ENCODE measurements at regions not wholly inside any gene's neighbourhood (a gene's known extent, or its start where the extent isn't known, plus 50 kb on each side); places are given as distances from the start of the nearest gene placed in this dataset.
A peak's percentile ranks its signal among the peaks of the same experiment; 100 is the strongest.

DNA sequence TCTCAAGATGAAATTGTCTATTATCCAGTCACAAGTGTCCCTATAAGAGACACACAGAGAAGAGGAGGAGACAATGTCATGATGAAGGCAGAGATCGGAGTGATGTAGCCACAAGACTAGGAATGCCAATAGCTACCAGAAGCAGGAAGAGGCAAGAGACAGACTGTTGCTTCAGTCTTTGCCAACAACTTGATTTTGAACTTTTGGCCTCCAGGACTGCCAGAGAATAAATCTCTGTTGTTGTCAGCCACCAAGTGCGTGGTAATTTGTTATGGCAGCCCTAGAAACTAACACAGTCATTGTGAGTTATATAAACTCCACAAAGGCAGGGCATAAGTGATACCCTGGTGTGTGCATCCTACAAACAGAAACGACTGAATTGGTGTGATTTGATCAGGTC lies 517.0 kb downstream of the BTBD3 start:
- Histone ChIP-seq H3K9me3 (ENCODE audit: low read depth) (no peaks in the 10 kb centered on the region), H3K4me2 (peak overlapping the region; percentile 40), H3K79me2 (no peaks in the 10 kb centered on the region), H2AFZ (no peak overlapping the region), H4K20me1 (ENCODE audit: insufficient read depth, poor library complexity, severe bottlenecking) (no peaks in the 10 kb centered on the region), H3K4me1 (ENCODE audit: insufficient read depth) (peaks cover 15% of the 10 kb centered on the region), H3K36me3 (replicated peaks; ENCODE audit: insufficient read depth, low read depth) (no peaks in the 10 kb centered on the region), H3K27ac (peak overlapping the region; percentile 85), H3K4me3 (no peak overlapping the region), H3K27me3 (no peaks in the 10 kb centered on the region), H3K9me2 (replicated peaks; ENCODE audit: insufficient read depth) (no peaks in the 10 kb centered on the region)
- no peak for TF ChIP-seq EZH2phosphoT487 (IDR thresholded peaks at IDR 0.05; ENCODE audit: low read depth, severe bottlenecking, unreplicated experiment)
- TF ChIP-seq CTCF (IDR thresholded peaks at IDR 0.05; ENCODE audit: poor library complexity) = no peak
- no peak for TF ChIP-seq EZH2 (IDR thresholded peaks at IDR 0.05; ENCODE audit: borderline replicate concordance)
- WGBS (ENCODE audit: low lambda C conversion rate, missing lambda C conversion rate) = 76% methylated on average over 3 of the region's 3 CpGs
- no peak for DNase-seq (ENCODE audit: low spot score)

DNA sequence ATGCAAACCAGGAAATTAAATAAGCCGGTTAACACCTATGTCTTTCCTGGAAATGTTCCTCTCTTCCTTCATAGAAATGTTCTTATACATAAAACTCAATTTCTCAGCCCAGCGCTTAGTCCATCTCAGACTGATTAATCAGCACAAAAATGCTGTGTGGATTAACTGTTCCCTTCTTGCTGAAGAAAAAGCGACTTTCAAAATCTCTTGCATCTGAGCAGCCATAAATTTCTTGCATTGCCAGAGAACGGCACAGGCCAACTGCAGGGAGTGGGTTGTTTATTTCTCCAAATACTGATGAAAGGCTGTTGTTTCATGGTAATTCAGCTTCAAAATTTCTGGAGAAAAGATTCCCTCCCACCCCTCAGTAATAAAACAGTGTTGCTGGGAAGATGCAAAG lies 517.6 kb downstream of the BTBD3 start:
- H3K36me3 ChIP-seq (replicated peaks; ENCODE audit: insufficient read depth, low read depth) = no peaks in the 10 kb centered on the region
- H3K9me2 ChIP-seq (replicated peaks; ENCODE audit: insufficient read depth) = no peaks in the 10 kb centered on the region
- peak overlapping the region; percentile 86 for H3K27ac ChIP-seq
- no peaks in the 10 kb centered on the region for H3K9me3 ChIP-seq (ENCODE audit: low read depth)
- H4K20me1 ChIP-seq (ENCODE audit: insufficient read depth, poor library complexity, severe bottlenecking) = no peaks in the 10 kb centered on the region
- no peaks in the 10 kb centered on the region for H3K27me3 ChIP-seq
- TF ChIP-seq EZH2phosphoT487 (IDR thresholded peaks at IDR 0.05; ENCODE audit: low read depth, severe bottlenecking, unreplicated experiment) = no peak
- TF ChIP-seq EZH2 (IDR thresholded peaks at IDR 0.05; ENCODE audit: borderline replicate concordance) = no peak
- no peak for TF ChIP-seq CTCF (IDR thresholded peaks at IDR 0.05; ENCODE audit: poor library complexity)
- no peak overlapping the region for H3K4me3 ChIP-seq
- no peaks in the 10 kb centered on the region for H3K79me2 ChIP-seq
- 43% methylated on average over 4 of the region's 4 CpGs for WGBS (ENCODE audit: low lambda C conversion rate, missing lambda C conversion rate)
- peak overlapping the region; percentile 40 for H3K4me2 ChIP-seq
- no peak overlapping the region for H2AFZ ChIP-seq
- H3K4me1 ChIP-seq (ENCODE audit: insufficient read depth) = peaks cover 15% of the 10 kb centered on the region
- peak; percentile 48 for DNase-seq (ENCODE audit: low spot score)

- Histone ChIP-seq H3K4me1 (ENCODE audit: insufficient read depth) (no peaks in the 10 kb centered on the region), H3K4me3 (no peak overlapping the region), H3K36me3 (replicated peaks; ENCODE audit: insufficient read depth, low read depth) (no peaks in the 10 kb centered on the region), H2AFZ (no peak overlapping the region), H3K9me2 (replicated peaks; ENCODE audit: insufficient read depth) (no peaks in the 10 kb centered on the region), H4K20me1 (ENCODE audit: insufficient read depth, poor library complexity, severe bottlenecking) (no peaks in the 10 kb centered on the region), H3K4me2 (no peak overlapping the region), H3K27me3 (no peaks in the 10 kb centered on the region), H3K27ac (no peak overlapping the region), H3K79me2 (no peaks in the 10 kb centered on the region), H3K9me3 (ENCODE audit: low read depth) (no peaks in the 10 kb centered on the region)
- no peak for DNase-seq (ENCODE audit: low spot score)
- WGBS (ENCODE audit: low lambda C conversion rate, missing lambda C conversion rate) = 81% methylated on average over 1 of the region's 1 CpG
- TF ChIP-seq EZH2 (IDR thresholded peaks at IDR 0.05; ENCODE audit: borderline replicate concordance) = no peak
- TF ChIP-seq CTCF (IDR thresholded peaks at IDR 0.05; ENCODE audit: poor library complexity) = no peak
- TF ChIP-seq EZH2phosphoT487 (IDR thresholded peaks at IDR 0.05; ENCODE audit: low read depth, severe bottlenecking, unreplicated experiment) = no peak
Measured at GRCh38 chr20:12453711-12454110, 536.0 kb downstream of the BTBD3 start.

DNA sequence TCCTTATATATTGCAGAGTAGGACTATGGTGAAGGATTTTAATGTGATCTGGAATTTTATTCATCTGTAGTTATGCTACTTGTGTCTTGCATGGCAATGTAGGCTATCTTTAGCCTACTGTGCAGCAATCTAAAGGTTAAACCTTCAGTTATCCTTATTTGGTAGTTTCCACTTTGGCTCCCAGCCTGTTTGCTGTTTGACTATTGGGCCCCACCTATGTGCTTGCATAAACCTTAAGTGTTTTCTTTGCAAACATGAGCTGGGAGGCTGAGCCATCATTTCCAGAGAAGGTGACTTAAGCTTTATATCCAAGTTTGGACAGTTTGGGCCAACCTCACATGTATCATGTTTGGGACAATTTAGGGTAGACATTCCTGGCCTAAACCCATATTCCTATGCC lies 537.5 kb downstream of the BTBD3 start:
- peak; percentile 14 for DNase-seq (ENCODE audit: low spot score)
- Histone ChIP-seq H3K36me3 (replicated peaks; ENCODE audit: insufficient read depth, low read depth) (no peaks in the 10 kb centered on the region), H3K4me3 (no peak overlapping the region), H3K27me3 (no peaks in the 10 kb centered on the region), H3K4me1 (ENCODE audit: insufficient read depth) (no peaks in the 10 kb centered on the region), H3K27ac (no peak overlapping the region), H2AFZ (no peak overlapping the region), H3K4me2 (no peak overlapping the region), H3K9me2 (replicated peaks; ENCODE audit: insufficient read depth) (no peaks in the 10 kb centered on the region), H4K20me1 (ENCODE audit: insufficient read depth, poor library complexity, severe bottlenecking) (no peaks in the 10 kb centered on the region), H3K79me2 (no peaks in the 10 kb centered on the region), H3K9me3 (ENCODE audit: low read depth) (no peaks in the 10 kb centered on the region)
- no peak for TF ChIP-seq CTCF (IDR thresholded peaks at IDR 0.05; ENCODE audit: poor library complexity)
- TF ChIP-seq EZH2phosphoT487 (IDR thresholded peaks at IDR 0.05; ENCODE audit: low read depth, severe bottlenecking, unreplicated experiment) = no peak
- TF ChIP-seq EZH2 (IDR thresholded peaks at IDR 0.05; ENCODE audit: borderline replicate concordance) = no peak

Data from hepatocyte (in vitro differentiated cells).